GM21381 (cell line): ENCODE measurements at regions not wholly inside any gene's neighbourhood (a gene's known extent, or its start where the extent isn't known, plus 50 kb on each side); places are given as distances from the start of the nearest gene placed in this dataset.
"Not testable (repeated sequence)": the region's sequence is repeated elsewhere in the genome, so short reads cannot be mapped to it uniquely, and the experiment has no call there.

Source experiments
- ATAC-seq: cut with Tn5 transposase; IDR thresholded peaks from one replicate; pipeline ENCODE4 v1.9.1; 2021; ENCODE audit warnings: mild to moderate bottlenecking, moderate library complexity; ENCODE audit not compliant: unreplicated experiment

DNA sequence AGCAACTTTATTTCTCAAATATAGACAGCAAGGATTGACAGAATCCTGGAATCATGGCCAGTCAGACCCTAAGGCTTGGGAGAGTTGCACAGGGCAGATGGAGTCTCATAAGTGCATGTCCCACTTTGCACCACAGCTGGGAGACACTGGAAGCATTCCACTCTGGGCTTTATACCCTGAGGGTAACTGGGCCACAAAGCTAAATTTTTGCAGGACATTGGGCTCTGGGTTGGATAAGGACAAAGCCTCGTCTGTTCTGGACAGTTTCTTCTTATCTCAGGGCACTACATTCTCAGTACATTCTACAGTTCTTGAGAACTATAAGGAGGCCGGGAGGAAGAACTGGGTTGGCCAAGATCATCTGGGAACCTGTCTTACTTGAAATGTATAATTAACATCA lies 158.3 kb upstream of the IGFBP3 start:
- ATAC-seq = no peak

DNA sequence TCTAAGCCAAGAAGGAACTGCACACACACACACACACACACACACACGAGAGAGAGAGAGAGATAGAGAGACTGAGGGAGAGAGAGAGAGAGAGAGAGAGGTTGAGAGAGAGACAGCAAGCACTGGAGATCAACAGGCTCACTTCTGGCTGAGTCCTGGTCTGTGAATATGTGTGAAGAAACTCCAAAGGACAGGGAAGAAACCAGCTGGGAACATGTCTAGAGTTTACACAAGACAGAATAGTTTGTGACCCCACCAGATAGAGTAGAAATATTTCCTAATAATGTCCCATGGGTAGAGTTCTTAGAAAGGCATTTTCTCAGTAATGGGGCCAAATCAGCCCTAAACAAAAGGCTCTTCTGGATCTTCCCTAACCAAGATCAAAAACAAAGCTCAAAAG lies 155.5 kb upstream of the IGFBP3 start:
- no peak for ATAC-seq

DNA sequence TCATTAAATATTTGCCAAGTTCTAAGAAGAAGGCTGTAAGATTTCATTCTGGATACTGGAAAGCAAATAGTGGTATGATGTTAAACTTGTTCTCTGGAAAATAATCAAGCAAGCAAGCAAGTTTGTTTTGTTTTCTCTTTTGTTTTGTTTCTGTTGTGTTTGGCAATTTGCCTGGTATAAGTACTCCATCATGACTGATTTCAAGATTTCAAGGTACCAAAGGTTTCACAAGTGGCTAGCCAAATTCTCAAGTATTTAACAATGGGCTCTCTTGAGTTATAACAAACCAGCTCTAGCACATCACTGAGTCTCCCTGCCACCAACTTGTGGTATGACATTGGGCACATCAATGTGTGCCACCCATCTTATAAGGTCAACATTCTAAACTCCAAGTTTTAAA lies 151.7 kb upstream of the IGFBP3 start:
- no peak for ATAC-seq

DNA sequence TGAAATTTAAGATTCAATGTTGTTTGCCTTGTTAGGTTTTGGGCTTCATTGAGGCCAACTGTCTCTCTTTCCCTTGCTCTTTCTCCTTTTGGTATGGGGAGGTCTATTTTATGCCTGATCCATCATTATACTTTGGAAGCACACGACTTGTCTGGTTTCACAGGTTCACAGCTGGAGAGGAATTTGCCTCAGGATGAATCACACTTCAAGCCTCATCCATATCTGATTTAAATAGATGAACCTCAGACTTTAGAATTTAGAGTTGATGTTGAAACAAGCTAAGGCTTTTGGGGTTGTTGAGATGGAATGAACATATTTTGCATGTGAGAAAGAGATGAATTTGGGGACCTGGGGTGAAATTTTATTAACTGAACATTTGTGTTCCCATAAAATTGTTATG lies 150.5 kb upstream of the IGFBP3 start:
- ATAC-seq = no peak

DNA sequence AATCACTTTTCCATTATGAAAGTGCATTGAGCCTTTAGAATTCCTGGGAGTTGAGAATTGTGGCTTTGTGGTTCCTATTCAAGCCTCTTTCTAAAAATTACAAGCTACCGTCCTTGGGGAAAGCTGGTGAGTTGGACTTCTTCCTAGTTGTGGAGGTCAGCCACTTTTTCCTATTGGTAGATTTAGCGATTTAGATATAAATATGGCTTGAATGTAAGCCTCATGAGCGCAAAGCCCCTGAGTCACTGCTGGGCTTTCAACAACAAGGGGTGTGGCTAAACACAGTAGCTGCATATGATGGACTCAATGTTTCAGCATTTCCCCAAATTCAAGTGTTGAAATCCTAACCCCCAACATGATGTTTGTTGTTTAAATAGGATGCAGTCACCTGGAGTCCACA lies 150.0 kb upstream of the IGFBP3 start:
- no peak for ATAC-seq

DNA sequence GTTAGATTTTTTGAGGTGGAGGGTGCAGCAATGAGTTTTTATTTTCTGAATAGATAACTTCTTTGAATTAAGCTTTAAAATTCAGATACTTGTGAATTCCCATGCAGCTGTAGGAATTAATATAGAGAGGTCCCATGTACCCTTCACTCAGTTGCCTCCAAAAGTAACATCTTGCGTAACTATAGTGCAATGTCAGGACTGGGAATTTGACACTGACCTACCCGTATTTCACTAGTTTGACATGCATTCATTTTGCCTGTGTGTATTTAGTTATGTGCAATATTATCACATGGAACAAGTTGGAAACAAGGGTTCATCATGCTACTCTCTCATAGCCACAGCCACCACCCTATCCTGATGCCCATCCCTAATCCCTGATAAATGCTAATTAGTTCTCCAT lies 147.1 kb upstream of the IGFBP3 start:
- ATAC-seq = no peak

DNA sequence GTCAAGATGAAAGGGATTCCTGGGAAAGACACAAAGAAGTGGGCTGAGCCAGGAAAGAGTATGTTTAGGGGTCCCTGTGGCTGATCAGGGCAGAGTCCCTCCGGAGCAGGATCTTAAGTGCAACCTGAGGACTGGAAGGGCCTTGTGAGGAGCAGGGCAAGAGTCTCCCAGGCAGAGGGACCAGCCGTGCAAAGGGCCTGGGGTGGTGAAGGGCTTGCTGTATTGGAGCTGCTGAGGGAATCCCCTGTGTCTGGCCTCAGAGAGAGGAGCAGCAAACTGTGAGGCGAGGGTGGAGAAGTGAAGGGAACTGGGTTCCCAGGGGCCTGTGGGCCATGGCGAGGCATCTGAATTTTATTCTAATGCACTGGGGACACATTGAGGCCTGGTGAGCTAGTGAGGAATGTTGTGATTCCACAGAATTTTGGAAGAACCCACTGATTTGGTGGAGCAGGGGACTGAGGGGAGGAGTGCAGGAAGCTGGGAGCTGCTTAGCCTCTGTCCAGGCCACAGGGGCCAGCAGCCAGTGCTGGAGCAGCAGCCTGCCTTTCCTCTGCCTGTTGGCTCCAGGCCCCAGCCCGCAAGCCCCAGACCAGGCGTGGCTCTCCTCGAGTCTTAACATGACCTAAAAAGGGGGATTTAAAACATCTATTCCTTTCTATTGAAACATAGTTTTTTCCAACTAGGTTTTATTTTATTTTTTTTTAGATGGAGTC lies 138.4 kb upstream of the IGFBP3 start:
- ATAC-seq = no peak

DNA sequence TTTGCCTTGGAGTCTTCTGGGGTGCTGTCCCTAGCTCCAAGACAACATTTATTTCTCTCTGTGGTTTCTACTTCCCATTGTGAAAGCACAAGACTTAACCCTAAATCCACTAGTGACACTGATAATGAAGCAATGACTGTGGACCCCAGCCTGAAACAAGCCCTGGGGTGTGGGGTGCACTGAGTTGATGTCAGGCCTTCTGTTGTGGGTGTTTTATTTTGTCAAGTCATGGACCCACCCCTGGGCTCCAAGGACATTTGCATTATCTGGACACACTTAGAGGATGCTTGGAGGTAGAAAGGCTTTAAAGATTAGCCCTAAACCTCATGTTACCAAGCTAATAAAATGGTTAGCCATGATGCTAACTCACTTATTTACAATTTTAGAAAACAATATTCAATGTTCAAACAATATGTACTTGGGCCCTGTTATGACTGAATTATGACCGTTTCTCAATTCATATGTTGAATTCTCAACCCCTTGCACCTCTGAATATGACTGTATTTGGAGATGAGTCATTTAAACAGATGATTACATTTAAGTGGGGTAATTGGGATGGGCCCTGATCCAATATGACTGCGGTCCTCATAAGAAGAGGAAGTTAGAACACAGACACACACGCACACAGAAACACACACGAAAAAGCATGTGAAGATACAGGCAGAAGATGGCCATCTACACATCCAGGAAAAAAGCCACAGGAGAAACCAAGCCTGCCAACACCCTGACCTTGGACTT lies 137.2 kb upstream of the IGFBP3 start:
- no peak for ATAC-seq

DNA sequence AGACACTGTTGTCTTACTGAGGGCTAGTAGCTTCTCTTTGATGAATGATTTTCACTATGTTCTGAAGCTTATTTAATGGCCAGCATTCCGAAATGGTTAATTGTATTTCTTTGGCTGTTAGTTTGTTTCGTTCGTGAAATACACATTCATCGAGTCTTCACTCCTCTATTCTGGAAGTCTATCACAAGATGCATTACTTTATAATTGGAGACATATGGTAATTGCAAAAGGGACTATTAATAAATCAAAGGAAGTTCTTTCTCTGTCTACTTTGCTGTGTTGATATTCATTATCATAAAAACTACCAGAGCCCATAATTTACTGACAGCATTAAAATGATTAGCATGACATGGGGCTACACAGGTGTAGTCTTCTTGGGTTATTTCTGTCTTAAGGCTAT lies 133.8 kb upstream of the IGFBP3 start:
- no peak for ATAC-seq

DNA sequence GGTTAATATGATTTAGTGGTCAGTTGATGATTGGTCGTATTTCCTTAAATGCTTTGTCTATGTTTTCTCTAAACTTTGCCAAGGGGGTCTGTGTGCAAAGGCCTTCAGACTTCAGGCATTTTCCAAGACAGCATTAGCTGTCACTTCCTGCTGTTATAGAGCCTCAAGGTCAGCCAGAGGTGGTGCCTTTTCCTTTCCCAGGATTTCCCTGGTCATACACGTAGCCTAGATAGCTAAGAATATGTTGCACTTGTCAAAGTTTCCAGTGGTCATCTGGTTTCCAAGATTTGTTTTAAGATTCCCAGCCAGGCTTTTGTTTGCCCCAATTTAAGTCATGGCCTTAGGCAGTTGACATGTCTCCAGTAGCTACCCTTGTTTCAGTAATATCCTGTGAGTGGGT lies 133.2 kb upstream of the IGFBP3 start:
- no peak for ATAC-seq

DNA sequence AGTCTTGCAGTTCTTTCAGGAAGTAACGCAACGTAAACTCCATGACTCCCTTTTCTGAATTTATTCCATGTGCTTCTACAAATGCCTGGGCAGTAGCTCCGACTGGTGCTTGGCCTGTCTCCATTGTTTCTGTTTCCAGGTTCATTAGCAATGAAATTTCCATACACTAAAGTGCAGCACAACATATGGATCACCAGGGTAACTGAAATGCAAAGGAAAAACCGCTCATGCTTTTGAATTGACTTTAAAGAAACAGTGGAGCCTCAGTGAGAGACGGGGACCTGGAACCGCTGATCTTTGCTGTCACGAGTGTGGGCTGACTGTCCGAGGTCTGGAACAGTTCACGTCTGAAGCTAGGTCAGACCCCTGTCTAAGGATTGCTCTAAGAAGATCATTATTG lies 126.5 kb upstream of the IGFBP3 start:
- ATAC-seq = no peak

DNA sequence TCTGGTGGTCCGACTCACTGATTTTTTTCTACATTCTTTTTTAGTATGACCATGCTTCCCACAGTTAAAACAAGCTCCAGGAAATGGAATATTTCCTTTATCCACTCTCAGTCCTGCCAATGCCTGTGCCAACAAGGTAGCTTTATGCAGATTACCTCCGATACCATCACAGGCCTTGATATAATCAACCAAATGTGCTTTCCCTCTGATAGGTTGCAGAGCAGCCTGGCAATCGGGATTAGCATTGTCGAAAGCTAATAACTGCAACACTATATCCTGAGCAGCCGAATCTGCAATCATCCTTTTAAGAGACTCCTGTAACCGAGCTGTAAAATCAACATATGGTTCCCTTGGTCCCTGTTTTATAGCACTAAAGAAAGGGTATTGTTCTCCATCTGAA lies 122.3 kb upstream of the IGFBP3 start:
- not testable (repeated sequence) for ATAC-seq

DNA sequence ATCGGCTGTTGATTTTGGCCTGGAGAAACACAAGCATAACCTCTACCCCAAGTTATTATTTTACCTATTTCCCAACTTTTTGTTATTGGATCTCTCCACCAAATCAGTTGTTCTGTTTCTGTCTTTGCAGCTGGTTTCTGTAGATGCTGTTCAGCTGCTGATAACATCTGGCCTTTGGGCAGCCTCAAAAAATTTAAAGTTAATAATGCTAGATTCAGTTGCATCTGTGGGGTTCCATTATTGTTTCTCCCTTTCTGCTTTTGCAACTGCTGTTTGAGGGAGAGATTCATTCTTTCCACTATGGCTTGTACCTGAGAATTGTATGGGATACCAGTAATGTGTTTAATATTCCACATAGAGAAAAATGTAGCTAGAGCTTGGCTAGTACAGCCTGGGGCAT lies 118.7 kb upstream of the IGFBP3 start:
- ATAC-seq = not testable (repeated sequence)

DNA sequence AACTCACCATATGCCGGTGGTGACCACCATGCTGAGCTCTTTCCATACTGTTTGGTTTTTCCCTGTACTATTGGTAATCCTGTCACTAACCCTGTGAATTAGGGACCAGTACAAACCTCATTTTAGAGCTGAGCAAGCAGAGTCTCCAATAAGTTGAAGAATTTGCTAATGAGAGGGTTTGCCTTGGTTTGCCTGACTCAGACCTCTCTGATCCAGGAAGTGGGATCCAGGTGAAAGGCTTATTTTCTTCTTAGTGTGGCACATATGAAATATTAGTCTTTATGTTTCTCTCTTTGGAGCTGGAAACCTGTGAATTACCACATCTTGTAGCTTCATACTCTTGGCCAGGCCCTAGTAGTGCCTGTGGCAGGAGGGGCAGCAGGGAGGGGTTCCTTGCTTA lies 114.1 kb upstream of the IGFBP3 start:
- no peak for ATAC-seq

DNA sequence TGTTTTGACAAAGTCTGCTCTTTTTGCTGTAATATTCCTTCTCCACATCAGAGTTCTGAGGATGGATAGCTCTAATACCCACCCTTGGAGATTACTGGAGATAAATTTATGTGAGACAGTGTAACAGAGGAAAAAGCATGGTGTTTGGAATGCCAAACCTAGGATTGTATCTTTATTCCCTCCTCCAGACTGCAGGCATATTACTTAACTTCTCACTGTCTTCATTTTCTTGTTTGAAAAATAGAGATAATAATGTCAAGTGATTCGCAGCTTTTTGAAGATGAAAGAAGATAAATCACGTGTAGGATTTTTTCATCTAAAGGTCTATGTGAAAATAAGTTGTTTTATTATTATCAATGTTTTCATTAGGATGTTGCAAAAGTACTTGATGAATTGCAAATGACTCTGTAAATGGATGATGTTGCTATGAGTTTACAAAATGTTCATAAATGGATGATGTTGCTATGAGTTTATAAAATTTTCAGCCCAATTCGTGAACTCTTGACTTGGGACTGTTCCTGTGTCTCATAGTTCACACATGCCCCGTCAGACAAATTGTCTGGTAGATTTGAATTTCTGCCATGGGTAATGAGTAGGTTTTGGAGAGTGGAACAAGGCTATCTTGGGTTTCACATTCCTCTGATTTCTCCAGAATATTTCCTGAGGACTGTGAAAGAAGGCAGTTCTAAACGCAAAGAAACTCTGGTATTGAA lies 113.1 kb upstream of the IGFBP3 start:
- no peak for ATAC-seq

DNA sequence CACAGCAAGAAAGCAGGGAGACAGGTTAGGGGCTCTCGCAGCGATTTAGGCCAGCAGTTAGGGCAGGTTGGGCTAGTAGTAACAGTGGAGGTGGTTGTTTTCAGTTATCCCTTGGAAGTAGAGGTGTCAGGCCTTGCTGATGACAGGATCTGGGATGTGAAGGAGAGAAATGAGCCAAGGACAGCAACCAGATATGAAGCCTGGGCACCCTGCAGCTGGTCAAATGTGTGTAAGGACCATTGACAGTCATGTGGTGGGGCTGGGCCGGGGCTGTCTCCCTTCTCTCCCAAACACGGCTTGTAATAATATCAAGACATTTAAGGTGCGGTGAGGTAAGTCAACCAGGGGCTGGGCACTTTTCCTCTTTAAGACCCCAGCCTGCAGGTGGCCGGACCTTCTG lies 112.5 kb upstream of the IGFBP3 start:
- ATAC-seq = no peak

DNA sequence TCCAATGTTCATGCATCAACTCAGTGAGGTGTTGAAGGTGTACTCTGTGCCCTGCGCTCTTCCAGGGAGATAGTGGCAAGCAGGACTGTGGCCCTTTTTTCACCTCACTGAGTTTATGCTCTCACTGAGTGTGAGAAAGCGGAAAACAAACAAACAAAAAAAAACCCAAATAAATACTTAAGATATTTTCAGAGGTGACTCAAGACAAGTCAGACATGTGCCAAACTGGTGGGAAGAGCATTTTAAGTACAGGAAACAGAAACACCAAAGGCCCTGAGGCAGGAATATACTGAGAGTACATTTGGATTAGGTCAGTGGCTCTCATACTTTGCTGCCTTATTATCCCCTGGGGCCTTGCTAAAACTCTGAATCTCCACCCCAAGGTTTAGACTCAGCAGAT lies 111.9 kb upstream of the IGFBP3 start:
- no peak for ATAC-seq

DNA sequence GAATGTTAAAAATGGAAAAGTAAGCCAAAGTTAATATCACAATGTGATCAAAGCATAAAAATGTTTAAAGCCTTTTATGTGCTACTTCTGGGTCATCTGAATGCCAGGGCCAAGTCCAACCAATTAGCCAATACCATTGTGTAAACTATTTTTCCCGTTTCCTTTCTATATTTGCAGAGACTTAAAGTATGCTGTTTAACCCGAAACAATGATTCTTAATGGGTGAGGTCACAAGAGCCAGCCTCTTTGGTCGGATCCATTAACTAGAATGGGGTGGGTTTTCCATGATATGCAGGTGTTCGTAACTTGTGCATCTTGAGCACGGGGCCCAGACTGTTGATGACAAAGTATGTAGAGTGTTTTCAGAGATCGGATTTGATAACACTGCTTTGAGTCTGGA lies 111.3 kb upstream of the IGFBP3 start:
- ATAC-seq = no peak

DNA sequence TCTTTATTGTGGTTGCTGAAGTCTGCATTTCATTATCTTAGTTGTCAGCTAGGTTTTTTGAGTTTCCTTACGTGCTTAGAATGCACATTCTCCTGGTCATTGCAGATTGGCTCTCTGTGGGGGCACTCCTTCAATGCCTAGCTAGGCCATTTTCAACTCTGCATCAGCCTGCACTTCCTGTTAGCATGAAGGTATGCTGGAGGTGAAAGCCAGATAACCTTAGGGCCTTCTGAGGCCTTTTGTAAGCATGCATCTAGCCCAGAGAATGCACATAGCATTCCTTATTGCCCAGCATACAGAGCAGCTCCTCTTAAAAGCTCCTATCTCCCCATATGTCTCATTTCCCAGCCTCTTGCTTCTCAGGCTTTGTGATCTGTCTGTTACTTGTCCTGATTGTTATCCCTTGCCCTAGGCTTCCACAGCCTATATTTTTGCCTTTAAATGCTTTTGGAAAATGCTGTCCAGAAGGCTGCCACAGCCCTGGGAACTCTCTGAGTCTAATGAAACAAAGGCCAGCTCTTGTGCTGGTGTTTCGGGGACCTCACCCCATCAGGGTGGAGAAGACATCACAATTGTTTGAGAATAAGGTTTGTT lies 108.1 kb upstream of the IGFBP3 start:
- no peak for ATAC-seq

DNA sequence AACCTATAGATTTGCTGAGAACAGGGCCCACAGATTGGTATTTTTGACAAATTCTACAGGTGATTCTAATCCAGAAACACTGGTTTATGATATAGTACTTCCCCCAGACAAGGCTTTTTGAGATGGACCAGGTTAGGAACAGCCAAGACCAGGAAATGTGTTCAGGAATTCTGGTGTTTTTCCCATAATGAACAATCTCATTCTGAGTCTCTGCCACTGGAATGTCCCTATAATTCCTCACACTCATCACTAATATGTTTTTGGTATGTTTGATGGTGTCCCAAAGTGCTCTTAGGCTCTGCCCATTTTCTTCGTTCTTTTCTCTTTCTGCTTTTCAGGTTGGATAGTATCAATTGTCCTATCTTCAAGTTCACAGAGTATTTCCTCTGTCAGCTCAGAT lies 107.2 kb upstream of the IGFBP3 start:
- ATAC-seq = no peak

DNA sequence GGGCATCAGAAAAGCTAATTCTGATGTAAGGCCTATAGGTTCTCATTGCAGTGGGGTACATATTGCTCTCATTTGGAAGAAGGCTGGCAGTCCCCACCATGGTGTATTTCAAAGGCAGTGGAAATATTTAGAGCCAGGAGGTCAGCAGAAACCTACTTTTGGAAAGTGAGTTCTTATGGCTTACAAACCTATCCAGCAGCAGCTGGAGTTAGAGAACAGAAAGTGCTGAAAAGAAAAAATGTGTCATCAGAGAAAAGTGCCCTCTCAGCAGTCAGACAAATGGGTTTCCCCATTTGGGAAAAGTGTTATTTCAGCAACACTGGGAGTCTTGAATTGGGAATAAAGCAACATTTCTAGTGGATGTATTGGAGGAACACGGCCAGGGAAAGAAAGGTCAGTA lies 105.7 kb upstream of the IGFBP3 start:
- no peak for ATAC-seq
